Peyer's patch (tissue), 4 donors: ENCODE measurements at regions not wholly inside any gene's neighbourhood (a gene's known extent, or its start where the extent isn't known, plus 50 kb on each side); places are given as distances from the start of the nearest gene placed in this dataset.

ENCODE experiments used
- CTCF ChIP-seq, 6 experiments: fragments of 450-650 bp in 4 of 6; fragments of 200-600 bp in 2 of 6; sonication (generic) in 1 of 6; IDR thresholded peaks; one replicate each; pipeline ENCODE4 v1.5.1; 2017 to 2019; ENCODE audit warnings: antibody characterized with exemption in 6 of 6, mild to moderate bottlenecking in 3 of 6, moderate library complexity in 1 of 6
- POLR2A ChIP-seq, 2 donors: fragments of 450-650 bp; IDR thresholded peaks; one replicate each; pipeline ENCODE4 v1.5.1; 2017; ENCODE audit warnings: antibody characterized with exemption in 2 of 2, mild to moderate bottlenecking in 2 of 2, moderate library complexity in 2 of 2

DNA sequence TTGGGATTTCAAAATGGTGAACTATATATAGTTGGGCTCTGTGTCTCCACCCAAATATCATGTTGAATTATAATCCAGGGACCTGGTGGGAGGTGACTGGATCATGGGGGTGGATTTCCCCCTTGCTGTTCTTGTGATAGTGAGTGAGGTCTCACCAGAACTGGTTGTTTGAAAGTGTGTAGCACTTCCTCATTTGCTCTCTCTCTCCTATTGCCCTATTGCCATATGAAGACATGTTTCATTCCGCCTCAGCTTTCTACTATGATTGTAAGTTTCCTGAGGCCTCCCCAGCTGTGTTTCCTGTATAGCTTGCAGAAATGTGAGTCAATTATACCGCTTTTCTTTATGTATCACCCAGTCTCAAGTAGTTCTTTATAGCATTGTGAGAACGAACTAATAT is 545.6 kb downstream of the TRAM1L1 start:
- TF ChIP-seq CTCF (IDR thresholded peaks at IDR 0.05) = no peak
- TF ChIP-seq POLR2A (IDR thresholded peaks at IDR 0.05) = no peak
